ENCODE measurements at regions not wholly inside any gene's neighbourhood (a gene's known extent, or its start where the extent isn't known, plus 50 kb on each side); places are given as distances from the start of the nearest gene placed in this dataset.

- H3K9me3 ChIP-seq (ENCODE audit: insufficient read depth, low read length, severe bottlenecking), result peaks cover 8% of the 10 kb centered on the region
Measured at GRCh38 chr2:59691518-59692190, 861.8 kb downstream of the BCL11A start.

GRCh38 chr2:59690849-59691248 is 862.6 kb downstream of the BCL11A start:
- no peaks in the 10 kb centered on the region for H3K79me2 ChIP-seq (ENCODE audit: insufficient read depth, low read length)
- no peaks in the 10 kb centered on the region for H3K36me3 ChIP-seq (ENCODE audit: insufficient read depth, low read length)
- H3K27ac ChIP-seq (ENCODE audit: low read length), result no peak overlapping the region
- H3K4me3 ChIP-seq (ENCODE audit: low read depth in 1 of 2, low read length in 2 of 2), result no peak overlapping the region
- ATAC-seq (ENCODE audit: insufficient read depth, low read depth) (peak; percentile 55; the same call in 2 of the 3 replicates), DNase-seq (no peak)
- H4K20me1 ChIP-seq (ENCODE audit: insufficient read depth, low read length), result no peaks in the 10 kb centered on the region
- H3K9ac ChIP-seq (ENCODE audit: low read depth, low read length), result no peak overlapping the region
- TF ChIP-seq EZH2 (IDR thresholded peaks at IDR 0.05; ENCODE audit: borderline replicate concordance, low read depth, low read length, severe bottlenecking) (no peak), CTCF (IDR thresholded peaks at IDR 0.05; ENCODE audit: borderline replicate concordance, extremely low read depth, low read length, poor library complexity, severe bottlenecking) (no peak)
- H3K9me3 ChIP-seq (ENCODE audit: insufficient read depth, low read length, severe bottlenecking), result peaks cover 8% of the 10 kb centered on the region
- no peaks in the 10 kb centered on the region for H3K27me3 ChIP-seq (ENCODE audit: insufficient read depth, low read length, poor library complexity)
- H3K4me1 ChIP-seq (ENCODE audit: insufficient read depth, low read length), result peaks cover 20% of the 10 kb centered on the region
- H3K4me2 ChIP-seq (ENCODE audit: insufficient read depth, low read length), result no peak overlapping the region
- H2AFZ ChIP-seq (ENCODE audit: low read depth, low read length), result peak overlapping the region; percentile 35; the same call in 1 of the 2 replicates

More at GRCh38 chr2:59691518-59692190, 861.8 kb downstream of the BCL11A start:
- Histone ChIP-seq H3K27me3 (ENCODE audit: insufficient read depth, low read length, poor library complexity) (no peaks in the 10 kb centered on the region), H3K27ac (ENCODE audit: low read length) (no peak overlapping the region), H3K9ac (ENCODE audit: low read depth, low read length) (no peak overlapping the region), H3K79me2 (ENCODE audit: insufficient read depth, low read length) (no peaks in the 10 kb centered on the region), H3K4me3 (ENCODE audit: low read depth in 1 of 2, low read length in 2 of 2) (no peak overlapping the region), H3K4me2 (ENCODE audit: insufficient read depth, low read length) (no peak overlapping the region), H2AFZ (ENCODE audit: low read depth, low read length) (peak overlapping the region; percentile 46), H3K4me1 (ENCODE audit: insufficient read depth, low read length) (peaks cover 20% of the 10 kb centered on the region), H4K20me1 (ENCODE audit: insufficient read depth, low read length) (no peaks in the 10 kb centered on the region), H3K36me3 (ENCODE audit: insufficient read depth, low read length) (no peaks in the 10 kb centered on the region)
- no peak for ATAC-seq (ENCODE audit: insufficient read depth, low read depth)
- TF ChIP-seq EZH2 (IDR thresholded peaks at IDR 0.05; ENCODE audit: borderline replicate concordance, low read depth, low read length, severe bottlenecking) (no peak), CTCF (IDR thresholded peaks at IDR 0.05; ENCODE audit: borderline replicate concordance, extremely low read depth, low read length, poor library complexity, severe bottlenecking) (no peak)
- DNase-seq, result no peak

GRCh38 chr2:59684771-59685166 is 868.7 kb downstream of the BCL11A start:
- Histone ChIP-seq H3K9ac (ENCODE audit: low read depth, low read length) (no peak overlapping the region), H3K4me3 (ENCODE audit: low read depth in 1 of 2, low read length in 2 of 2) (no peak overlapping the region), H3K79me2 (ENCODE audit: insufficient read depth, low read length) (no peaks in the 10 kb centered on the region), H3K27ac (ENCODE audit: low read length) (no peak overlapping the region), H3K27me3 (ENCODE audit: insufficient read depth, low read length, poor library complexity) (no peaks in the 10 kb centered on the region), H3K36me3 (ENCODE audit: insufficient read depth, low read length) (no peaks in the 10 kb centered on the region), H2AFZ (ENCODE audit: low read depth, low read length) (no peak overlapping the region), H3K9me3 (ENCODE audit: insufficient read depth, low read length, severe bottlenecking) (peaks cover 10% of the 10 kb centered on the region), H4K20me1 (ENCODE audit: insufficient read depth, low read length) (no peaks in the 10 kb centered on the region), H3K4me1 (ENCODE audit: insufficient read depth, low read length) (peaks cover 12% of the 10 kb centered on the region; the same call in 1 of the 2 replicates), H3K4me2 (ENCODE audit: insufficient read depth, low read length) (no peak overlapping the region)
- no peak for TF ChIP-seq CTCF (IDR thresholded peaks at IDR 0.05; ENCODE audit: borderline replicate concordance, extremely low read depth, low read length, poor library complexity, severe bottlenecking)
- ATAC-seq (ENCODE audit: insufficient read depth, low read depth), result no peak
- no peak for DNase-seq
